Right renal cortex interstitium (tissue), 3 donors: ENCODE measurements at regions not wholly inside any gene's neighbourhood (a gene's known extent, or its start where the extent isn't known, plus 50 kb on each side); places are given as distances from the start of the nearest gene placed in this dataset.

Source experiments
- DNase-seq, 3 donors: peaks; one replicate each; pipeline ENCODE4 v3.0.0-alpha.2; 2013; ENCODE audit warnings: low read depth in 3 of 3, low spot score in 2 of 3

- no peak for DNase-seq
Observed at GRCh38 chr1:234730770-234731568, 121.0 kb upstream of the IRF2BP2 start.

- no peak for DNase-seq
Observed at GRCh38 chr1:234730475-234730769, 120.4 kb upstream of the IRF2BP2 start.

DNA sequence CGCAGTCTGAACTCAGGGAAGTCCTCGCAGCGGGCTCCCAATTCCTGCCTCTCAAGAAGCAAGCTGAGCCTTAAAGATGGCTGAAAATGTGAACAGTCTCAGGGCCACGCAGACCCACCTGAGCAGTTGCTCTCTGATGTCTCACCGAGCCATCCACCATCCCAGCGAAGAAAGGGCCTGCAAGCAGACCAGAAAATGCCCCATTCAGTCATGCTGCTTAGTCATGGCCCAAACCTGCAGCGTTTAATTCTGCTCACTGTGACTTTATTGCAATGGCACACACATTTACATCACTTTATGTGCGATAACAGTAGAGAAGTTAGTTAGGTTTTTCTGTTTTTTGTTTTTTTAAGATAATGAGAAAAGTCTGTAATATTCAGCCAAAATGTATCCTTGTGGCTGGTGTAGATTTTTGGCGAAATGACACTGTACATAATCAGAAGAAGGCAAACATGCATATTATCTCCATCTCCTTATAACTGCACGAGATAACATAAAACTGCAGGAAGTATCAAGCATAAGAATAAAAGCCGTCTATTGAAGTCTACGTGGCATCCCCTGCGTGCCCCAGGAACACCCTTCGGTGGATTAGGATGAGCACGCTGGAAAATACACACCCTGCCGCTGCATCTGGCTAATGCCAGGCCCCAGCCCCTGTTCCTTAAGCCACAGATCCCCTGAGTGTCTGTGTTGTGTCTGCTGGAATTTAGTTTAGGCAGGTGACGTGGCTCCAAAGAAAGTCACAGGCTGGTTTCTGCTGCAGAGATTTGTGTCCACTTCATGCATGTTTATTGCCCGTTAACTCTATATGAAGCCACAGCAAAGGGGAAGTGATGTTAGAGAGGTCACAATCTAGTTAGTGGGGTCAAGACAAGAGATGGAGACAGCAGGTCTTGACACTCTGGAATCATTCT is 119.8 kb upstream of the IRF2BP2 start:
- DNase-seq, result no peak

DNA sequence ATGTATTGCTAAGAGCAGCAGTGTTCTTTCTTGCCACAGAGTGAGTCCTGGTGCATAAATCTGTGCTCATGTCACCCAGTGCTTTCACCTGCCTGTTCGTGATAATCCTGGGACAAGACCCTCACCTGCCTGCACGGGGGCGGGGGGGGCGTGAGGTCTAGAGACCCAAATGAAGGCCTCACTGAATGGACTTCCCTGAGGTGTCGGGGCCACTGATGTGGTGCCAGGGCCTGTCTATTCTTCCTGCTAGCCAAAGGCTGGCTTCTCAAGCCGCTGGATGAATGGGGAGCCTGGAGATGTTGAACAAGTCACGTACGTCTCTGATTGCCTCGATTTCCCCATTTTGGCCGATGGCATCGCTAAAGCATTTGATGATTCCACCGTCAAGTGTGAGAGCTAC is 118.8 kb upstream of the IRF2BP2 start:
- no peak for DNase-seq

DNA sequence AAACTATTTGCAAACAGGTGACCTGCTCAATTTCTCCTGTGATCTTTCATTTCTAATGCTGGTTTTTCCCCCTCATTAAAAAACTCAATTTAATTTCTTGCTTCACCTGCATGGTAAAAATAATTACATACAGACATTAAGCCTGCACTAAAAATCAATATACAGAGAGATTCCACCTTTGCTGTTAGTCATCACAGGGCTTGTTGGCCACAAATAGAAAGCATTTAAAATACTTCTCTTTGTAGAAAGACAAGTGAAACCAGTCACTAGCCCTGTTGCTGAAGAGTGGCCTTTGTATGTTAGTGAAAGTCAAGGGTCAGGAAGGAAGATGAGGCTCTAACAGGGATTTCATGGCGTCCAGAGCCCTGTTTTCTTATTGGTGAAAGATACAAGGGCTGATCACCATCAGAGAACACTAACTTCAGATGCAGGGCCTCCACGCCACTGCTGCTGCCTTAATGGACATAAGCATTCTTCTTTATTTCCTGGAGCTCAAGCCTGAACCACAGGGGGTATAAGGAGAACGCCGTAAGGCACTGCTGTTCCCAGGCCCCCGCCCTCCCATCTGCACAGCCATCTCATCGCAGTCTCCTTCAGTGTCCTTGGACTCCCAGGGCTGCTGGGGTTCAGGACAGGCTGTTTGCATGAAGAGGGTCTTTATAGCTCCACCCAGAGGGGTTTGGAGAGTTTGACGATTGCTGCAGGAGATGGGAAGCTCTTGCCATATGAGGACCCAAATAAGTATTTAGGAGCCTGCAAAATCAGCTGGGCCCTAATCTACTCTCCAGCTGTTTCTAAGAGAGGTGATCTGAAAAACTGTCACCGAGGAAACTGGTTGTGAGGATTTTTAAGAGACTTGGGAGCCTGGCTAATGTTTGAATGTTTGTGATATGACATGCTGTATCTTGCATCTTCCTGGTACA is 117.3 kb upstream of the IRF2BP2 start:
- no peak for DNase-seq

DNA sequence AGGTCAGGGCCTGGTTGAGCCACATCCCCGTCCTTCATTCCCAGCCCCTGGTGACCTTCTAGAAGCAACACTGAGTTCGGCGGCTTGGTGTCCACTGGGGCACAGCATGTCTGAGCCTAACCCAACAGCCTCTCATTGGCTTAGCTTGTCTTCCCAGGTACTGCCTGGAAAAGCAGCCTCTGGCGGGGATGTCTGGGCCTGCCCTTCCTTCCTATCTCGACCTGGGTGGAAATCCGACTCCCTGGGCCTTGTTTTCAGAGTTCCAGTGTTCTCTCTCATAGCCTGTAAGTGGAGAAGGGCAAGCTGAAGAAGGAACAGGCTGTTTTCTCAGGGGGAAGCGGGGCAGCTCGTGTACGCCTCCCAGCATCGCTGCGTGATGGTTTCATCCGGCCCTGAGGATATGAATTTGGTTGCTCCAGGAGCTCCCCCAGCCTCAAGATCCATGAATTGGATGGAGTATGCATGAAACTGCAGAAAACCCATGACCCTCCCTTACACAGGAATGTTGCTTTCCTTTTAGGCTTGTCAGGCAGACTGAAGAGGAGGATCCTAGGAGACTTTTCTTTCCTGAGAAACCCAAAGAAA is 116.5 kb upstream of the IRF2BP2 start:
- DNase-seq, result peak in 1 of 3 donors; percentile 56

GRCh38 chr1:234725177-234726132 is 115.5 kb upstream of the IRF2BP2 start:
- no peak for DNase-seq

DNA sequence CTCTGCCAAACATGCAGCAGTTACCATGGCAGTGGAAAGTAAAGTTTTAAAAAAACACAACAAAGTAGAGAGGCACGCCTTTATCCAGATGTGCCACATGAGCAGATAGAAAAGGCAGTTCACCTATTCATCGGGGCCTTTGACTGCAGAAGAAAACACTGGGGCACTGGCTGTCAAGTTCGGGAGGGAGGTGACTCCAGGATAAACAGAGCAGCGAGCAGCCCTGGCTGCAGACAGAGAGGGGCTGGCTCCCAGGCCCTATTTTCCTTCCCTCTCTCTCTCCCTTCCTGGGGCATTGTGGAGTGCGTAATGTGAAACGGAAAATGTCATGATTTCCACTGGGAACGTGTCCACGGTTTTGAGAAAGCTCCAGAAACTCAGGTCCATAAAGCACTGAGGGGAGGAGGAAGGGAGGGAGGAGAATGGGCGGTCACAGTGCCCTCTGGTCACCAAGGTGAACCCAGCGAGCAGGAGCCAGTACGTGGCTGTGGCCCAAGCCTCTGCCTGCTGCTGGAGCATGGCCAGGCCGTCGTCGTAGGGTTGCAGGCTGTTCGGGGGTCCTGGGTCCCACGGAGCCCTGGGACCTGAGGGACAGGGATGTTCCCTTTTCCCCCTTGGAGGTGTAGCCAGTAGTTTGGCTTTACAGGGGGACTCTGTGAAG is 114.7 kb upstream of the IRF2BP2 start:
- no peak for DNase-seq

GRCh38 chr1:234722904-234723720 is 113.1 kb upstream of the IRF2BP2 start:
- peak in 1 of 3 donors; percentile 78 for DNase-seq

DNA sequence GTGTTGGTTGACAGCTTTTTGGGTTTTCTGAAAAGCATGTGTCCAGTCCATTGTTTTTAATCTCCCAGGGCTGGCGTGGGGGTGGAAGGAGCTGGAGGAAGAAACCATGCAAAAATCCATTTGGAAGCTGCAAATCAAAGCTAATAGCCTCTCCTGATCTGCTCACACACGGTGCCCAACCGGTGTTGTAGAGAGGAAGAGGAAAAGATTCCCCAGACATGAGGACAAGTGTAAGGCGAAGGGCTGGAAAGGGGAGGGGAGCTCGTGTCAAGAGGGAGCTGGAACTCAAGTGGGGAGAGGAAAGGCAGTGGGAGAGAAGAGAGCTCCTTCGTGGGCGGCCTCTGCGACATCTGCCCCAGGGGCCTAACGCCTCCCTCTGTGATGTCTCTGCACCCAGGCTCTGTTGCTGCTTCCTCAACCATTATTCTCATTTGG is 112.3 kb upstream of the IRF2BP2 start:
- DNase-seq, result no peak

GRCh38 chr1:234721476-234722269 is 111.7 kb upstream of the IRF2BP2 start:
- DNase-seq, result peak in 1 of 3 donors; percentile 72

DNA sequence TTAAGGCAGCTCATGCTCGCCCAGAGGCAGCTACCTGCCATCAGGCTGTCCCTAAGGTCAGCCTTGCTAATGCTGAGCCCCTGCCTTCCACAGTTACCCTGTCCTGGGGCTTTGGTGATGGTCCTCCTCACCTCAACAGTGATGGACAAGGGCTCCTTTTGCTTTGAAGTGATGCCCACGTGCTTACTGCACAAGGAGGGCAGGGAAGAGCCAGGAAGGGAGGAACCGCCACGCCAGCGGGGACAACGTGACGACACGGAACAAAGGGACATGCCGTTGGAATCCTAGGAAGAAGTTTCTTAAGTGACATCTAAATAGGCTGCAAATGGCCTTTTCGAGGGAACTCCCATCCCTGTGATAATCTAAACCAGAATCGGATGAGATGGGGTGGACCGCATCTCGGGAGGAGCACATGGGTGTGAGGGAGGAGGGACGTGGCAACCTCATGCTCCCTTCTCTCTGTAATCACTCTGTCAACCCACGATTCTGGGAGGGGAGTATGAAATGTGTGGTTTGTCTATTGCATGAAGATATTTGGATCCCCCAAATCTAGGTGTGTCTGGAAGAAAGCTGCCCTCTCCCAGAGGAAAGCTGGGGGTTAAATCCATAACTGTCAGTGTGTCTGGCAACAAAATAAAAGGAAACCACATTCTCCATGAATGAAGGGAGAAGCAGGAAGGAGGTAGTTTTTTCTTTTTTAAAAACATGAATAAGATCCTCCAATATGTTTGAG is 110.9 kb upstream of the IRF2BP2 start:
- no peak for DNase-seq

DNA sequence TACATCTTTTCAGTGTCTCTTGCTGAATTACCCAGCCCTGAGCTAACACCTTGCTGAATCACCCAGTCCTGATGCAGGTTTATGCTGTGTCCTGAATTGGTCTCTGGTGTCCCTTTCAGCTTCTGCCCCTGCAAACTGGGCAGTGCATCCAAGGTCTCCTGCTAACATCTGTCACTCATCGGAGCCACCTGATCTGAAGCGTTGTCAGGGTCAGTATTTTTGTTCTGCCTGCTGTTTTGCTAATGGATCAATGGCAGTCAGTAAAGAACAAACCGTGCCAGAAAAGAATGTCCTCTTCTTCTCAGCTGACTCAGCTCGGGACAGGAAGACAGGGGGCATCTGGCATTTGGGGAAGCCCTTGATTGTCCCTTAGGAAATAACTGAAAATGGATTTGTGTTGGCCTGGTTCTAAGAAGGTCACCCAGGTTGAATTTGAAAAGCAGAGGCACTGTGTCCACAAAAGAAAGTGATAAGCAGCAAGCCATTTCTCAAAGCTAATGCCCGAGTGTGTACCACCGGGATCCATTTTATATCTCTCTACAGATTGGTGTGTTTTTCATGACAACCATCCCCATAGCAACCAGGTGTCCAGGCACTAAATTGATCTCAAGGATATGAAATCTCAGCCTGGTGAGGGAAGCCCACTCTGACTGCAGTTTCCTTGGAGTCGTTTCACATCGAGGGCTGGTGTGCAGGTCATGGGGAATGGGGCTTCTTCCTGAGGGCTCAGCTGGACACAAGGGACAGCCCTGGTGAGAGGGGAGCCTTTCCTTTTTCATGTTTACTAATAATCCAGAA is 109.7 kb upstream of the IRF2BP2 start:
- DNase-seq, result no peak

DNA sequence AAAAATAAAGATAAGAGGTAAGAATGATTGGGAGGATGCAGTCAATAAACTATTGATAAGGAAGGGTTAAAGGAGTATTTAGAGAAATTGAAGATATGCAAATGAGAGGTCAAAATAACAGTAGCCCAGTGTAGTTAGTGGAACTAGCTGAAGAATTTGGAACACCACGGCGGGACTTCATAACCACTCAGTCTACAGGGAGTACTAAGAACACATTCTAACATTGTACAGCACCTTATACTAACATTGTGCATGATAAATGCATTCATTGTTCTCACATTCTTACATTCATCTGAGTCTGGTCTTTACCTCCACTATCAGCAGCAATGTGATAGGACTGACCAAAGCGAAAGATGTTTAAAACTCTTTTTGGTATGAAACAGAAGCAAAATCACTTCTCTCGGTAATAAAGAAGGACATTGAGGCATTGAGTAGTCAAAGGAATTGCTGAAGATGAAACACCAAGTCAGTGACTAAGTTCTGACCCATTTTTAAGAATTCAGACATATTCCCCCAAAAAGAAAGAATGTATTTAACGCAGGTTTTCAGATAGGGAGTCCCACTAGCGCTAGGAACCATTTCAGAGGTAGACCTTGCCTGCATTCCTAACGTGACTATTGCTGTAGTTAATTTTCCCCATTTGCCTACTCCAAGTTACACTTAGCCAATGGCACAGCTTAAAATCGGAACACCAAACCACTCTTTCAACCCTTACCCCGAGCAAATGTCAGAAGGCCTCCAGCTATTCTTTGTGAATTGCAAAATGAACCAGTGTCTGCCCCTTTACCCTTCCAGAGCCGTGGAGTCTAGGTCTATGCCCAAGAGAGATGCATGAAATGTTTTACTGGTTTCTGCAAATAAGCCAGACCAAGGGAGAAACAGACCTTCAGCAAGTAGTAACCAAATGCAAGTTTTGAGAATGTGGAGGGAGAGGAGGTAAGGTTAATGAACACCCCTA is 108.8 kb upstream of the IRF2BP2 start:
- no peak for DNase-seq
